ENCODE measurements at regions not wholly inside any gene's neighbourhood (a gene's known extent, or its start where the extent isn't known, plus 50 kb on each side); places are given as distances from the start of the nearest gene placed in this dataset.
"Not testable (repeated sequence)": the region's sequence is repeated elsewhere in the genome, so short reads cannot be mapped to it uniquely, and the experiment has no call there.

DNA sequence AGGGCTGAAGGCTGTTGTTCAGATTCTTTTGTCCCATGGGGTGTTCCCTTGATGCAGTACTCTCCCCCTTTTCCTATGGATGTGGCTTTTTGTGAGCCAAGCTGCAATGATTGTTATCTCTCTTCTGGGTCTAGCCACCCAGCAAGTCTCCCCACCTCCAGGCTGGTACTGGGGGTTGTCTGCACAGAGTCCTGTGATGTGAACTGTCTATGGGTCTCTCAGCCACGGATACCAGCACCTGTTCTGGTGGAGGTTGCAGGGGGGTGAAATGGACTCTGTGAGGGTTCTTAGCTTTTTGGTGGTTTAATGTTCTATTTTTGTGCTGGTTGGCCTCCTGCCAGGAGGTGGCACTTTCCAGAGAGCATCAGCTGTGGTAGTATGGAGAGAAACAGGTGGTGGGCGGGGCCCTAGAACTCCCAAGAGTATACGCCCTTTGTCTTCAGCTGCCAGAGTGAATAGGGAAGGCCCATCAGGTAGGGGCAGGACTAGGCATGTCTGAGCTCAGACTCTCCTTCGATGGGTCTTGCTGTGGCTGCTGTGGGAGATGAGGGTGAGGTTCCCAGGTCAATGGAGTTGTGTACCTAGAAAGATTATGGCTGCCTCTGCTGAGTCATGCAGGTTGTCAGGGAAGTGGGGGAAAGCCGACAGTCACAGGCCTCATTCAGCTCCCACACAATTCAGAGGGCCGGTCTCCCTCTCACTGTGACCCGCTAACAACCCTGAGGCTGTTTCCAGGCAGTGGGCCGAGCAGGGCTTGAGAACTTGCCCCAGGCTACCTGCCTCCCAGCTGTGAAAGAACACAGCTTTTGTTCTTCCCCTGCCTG is 87.4 kb downstream of the DLEU7 start:
- TF ChIP-seq, protein P1, sequence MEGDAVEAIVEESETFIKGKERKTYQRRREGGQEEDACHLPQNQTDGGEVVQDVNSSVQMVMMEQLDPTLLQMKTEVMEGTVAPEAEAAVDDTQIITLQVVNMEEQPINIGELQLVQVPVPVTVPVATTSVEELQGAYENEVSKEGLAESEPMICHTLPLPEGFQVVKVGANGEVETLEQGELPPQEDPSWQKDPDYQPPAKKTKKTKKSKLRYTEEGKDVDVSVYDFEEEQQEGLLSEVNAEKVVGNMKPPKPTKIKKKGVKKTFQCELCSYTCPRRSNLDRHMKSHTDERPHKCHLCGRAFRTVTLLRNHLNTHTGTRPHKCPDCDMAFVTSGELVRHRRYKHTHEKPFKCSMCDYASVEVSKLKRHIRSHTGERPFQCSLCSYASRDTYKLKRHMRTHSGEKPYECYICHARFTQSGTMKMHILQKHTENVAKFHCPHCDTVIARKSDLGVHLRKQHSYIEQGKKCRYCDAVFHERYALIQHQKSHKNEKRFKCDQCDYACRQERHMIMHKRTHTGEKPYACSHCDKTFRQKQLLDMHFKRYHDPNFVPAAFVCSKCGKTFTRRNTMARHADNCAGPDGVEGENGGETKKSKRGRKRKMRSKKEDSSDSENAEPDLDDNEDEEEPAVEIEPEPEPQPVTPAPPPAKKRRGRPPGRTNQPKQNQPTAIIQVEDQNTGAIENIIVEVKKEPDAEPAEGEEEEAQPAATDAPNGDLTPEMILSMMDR (IDR thresholded peaks at IDR 0.05; ENCODE audit: insufficient read depth, low read depth, low read length), result not testable (repeated sequence)
- not testable (repeated sequence) for TF ChIP-seq EZH2 (IDR thresholded peaks at IDR 0.05; ENCODE audit: insufficient read depth, low read length)

Data from astrocyte (in vitro differentiated cells and primary cell).